ENCODE measurements at regions not wholly inside any gene's neighbourhood (a gene's known extent, or its start where the extent isn't known, plus 50 kb on each side); places are given as distances from the start of the nearest gene placed in this dataset.

DNA sequence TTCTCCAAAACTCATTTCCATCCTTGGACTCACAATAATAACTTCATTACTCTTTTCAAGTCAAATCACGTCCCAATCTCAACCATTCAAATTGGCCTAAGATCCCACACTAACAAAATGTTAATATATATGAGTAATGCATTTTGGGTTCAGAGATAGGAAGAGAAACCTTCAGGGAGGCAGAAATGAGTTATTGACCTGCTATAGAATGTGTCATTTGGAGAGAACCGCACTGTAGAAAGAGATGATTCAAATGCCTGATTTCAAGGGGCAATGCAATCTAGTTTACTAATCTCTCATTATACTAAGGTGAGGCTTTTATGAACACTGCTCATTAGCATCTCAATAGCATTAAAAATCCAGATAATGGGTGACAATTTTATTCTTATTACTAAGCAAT, 1595.0 kb upstream of the GOT2 start:
- DNase-seq, result no peak

DNA sequence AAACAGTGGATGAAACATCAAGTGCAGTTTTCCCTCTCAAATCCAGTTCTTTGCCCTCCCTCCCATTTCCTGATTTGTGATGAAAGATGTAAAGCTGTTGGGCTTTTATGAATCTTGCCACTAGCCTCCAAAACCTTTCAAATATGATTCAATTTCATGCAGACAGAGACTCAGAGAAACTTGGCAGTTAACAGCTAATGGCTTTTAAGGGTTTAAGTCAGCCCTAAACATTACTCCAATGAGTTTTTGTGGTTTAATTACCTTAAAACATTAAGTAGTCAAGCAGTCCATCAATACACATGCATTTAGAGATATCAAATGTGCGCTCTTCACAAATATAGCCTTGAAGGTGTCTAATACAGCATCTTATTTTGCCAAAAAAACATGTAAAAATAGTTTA, 1594.0 kb upstream of the GOT2 start:
- no peak for DNase-seq

DNA sequence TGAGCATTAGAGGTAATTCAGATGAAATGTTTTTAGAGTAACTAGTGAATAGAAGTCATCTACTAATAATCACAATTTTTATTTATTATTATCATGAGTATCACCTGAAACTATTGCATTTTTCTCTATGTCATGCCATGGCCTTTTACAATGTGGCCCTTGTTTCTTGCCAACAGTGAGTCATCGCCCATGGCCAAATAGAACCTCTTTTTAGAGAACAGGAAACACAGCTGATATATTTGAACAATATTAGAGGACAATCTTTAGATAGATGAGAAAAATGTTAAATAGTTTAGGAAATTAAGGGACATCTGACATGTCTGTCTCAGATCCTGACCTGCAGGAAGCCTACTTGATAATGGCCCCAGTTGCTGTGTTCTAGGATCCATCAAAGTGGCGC, 1584.4 kb upstream of the GOT2 start:
- no peak for DNase-seq

DNA sequence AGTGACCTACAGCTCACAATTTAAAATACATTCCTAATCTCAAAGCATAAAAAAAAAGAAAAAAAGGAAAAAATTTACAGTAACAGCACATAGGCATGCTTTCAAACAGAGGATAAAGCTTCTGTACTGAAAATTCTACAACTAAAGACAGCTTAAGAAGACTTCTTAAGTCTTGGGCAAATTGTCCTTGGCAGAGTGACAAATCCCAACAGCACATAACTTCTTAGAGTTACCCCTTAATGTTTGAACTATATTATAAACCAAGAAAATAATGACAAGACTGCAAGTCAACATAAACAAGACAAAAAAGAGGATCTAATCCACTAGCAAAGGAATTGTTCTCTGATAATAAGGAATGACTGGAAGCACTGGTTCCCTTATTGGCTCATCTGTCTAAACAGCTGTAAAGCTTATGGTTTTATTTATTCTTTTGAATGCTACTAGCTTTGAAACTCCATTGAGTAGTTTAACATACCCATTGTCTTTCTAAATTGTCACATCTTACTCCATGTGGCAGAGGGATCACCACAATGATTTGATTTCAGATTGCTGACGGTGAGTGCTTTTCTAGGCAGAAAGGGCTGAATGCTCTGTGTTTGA, 1576.8 kb upstream of the GOT2 start:
- DNase-seq, result no peak

DNA sequence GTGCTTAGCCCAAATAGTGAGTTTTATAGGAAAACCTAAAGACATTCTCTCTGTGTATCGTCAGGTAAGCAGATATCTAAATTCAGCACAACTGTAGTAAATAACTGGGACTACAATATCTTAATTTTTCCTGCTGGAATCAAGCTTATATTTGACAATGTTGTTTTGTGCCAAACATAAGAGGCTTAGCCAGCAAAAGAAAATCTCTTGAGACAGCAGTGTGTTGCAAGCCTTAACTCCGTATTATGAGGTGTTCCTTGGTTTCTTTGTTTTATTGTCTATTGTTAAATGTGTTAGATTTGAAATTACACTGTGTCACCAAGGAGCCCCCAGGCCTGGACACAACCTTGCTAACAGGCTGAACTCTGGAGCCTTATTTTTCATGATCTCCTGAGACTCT, 1570.6 kb upstream of the GOT2 start:
- no peak for DNase-seq

DNA sequence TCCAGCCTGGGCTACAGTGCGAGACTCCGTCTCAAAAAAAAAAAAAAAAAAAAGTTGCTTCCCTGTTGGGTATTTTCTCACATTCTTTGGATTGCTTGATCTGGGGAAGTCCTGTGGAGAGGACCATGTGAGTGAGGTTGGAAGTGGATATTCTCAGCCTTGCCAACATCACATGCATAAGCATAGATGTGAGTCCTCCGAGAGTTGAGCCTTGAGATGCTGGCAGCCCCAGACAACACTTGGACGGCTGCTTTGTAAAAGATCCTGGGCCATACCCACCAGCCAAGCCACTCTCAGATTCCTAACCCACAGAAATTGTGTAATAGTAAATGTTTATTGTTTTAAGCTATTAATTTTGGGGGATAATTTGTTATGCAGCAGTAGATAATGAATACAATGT, 1570.0 kb upstream of the GOT2 start:
- no peak for DNase-seq

DNA sequence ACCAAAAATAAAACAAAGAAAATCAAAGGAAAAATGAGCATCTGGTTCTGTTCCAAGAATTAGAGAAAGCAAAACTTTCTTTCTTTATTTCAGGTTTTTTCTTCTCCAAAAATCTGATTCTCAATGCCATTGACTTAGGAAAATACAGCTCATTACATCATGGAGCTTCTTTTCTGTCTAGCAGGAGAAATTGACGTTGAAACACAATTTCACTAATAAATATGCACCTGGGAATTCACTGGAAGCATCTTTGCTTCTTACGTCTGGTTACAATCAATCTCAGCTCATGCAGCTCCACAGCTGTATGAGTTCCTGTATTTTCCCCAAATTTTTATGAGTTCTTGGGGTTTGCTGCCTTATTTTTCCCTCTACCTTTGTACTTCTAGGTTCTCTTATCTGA, 1568.6 kb upstream of the GOT2 start:
- no peak for DNase-seq

DNA sequence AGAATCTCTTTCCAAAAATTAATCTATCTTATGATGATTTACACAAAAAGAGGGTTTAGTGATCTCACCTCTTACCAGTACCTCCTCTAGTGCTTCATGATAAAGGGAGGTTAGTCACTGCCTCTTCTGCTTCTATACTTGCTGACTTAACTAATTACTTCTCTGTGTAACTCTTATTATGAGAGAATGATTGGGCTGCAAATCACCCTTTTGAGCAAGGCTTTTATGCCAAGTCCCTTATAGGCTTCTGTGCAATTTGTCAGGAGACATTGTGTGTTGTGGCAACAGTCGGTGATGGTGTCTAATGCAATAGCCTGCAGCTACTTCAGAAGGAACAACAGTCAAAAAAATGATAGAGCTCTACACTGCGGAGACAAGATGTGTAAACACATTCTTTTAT, 1568.1 kb upstream of the GOT2 start:
- no peak for DNase-seq

DNA sequence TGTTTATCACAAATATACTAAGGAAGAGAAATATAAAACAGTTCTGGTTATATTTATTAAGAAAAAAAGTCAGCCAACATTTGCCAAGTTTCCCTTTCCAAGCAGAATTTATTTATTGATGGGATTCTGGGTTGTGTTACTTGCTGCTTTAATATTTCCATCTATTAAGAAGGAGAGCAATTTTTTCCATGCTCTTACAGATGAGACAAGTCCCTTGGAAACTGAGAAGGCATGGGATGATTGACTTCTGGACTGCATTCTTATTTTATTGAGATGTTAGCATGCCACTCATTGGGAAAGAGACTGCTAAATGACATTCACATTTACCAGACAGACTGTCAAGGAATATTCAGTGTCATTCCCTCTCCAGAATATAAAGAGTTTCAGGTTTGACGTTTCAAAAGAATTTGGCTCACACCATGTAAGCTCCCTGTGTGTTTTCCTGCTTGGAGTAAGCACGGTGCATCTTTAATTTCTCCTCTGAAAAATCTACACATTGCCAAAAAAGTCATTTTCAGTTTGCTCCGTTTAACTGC, 1565.2 kb upstream of the GOT2 start:
- DNase-seq, result no peak

DNA sequence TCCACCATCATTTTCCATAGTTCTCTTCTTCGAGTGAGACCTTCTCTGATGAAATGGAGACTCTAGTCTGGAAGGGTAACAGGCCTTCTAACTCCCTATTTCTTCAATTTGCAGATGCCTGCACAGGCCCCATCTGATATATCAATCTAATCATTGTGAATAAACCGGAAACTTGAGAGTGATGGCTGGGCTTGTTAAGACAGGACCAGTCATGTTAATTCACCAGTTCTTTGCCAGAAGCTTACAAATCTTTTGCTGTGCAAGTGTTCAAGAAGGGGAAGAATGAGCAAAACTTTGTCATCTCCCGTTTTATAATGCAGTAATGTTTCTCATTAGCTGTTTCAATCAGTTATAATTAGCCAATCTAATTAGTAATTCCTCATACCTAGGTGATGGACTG, 1561.3 kb upstream of the GOT2 start:
- DNase-seq, result no peak

DNA sequence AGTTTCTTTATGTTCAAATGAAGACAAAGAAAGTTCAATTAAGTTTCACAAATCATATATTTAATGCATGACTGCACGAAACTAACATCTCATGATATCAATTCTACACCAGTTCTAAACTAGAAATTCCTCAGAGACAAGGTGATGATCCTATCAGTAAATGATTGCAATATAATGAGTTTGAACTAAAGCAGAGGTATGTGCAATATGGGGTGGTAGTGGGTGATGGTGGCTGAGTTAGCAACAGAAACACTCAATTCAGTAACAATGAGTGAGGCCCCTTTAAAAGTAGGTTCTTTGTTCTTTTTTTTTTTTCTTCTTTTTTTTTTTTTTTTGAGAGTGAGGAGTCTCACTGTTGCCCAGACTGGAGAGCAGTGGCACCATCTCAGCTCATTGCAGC, 1551.7 kb upstream of the GOT2 start:
- no peak for DNase-seq

DNA sequence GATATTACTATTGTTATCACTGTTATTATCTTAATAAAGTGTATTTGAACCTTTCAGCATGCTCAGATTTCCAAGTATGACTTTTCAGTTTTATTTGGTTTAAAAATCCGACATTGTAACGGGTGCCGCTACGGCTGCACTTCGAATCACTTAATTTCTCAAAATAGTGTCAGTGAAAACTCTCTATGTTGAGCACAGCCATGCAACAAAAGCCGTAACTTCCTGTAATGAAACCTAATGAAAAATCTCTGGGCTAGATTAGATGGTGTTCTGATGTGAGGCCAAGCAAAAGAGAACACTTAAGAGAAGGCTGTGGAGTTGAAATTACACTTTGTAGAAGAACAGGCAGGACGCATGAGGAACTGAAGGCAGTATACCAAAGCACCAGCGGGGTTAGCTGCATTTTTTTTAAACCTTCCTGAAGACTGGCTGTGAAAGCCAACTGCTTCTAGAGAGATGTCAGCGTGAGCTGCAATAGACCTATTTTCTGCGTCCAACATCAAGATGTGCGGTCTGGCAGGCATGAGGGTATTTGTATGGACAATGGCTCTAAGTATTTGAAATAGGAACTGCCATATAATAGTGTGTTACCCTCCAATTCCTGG, 1545.0 kb upstream of the GOT2 start:
- DNase-seq, result no peak

DNA sequence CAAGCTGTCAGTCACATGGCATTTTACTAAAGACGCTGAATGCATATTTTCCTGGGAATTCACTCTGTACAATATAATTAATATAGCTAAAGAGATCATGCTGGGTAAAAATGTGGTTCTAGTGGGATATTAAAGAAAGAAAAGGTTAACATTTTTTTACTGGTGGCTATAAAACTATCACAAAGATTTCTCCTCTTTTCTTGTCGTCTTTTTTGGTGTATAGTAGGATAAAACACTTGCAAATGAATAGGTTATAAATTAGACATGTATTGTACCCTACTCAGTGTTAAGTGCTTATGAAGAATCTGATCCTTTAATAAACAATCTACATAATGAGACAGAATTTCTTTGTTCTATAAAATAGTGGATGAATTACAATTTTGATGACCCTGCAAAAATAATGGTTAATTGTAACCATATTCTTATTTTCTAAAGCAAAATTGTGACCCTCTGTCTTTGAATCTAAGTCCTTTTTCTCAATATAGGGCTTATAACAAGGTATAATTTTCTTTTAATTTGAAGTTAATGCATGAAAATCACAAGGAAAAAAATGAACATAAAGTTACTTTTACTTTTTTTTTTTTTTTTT, 1540.4 kb upstream of the GOT2 start:
- no peak for DNase-seq

DNA sequence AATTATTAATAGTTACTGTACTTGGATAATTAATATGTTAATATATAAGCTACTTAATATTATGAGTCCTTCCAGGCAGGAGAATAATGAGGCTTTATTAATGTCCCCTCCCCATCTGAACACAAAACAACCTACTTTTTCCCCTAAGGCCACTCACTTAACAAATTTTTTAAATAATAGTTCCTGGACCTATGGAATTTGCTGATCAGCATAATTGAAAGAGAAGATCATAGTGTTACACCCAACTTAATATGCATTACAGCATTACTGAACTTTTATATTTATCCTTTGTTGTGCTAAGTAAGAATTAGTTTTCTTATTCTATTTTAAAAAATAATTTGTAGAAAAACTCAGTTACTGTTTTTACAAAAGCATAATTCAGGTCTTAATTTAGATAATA, 1537.7 kb upstream of the GOT2 start:
- no peak for DNase-seq

DNA sequence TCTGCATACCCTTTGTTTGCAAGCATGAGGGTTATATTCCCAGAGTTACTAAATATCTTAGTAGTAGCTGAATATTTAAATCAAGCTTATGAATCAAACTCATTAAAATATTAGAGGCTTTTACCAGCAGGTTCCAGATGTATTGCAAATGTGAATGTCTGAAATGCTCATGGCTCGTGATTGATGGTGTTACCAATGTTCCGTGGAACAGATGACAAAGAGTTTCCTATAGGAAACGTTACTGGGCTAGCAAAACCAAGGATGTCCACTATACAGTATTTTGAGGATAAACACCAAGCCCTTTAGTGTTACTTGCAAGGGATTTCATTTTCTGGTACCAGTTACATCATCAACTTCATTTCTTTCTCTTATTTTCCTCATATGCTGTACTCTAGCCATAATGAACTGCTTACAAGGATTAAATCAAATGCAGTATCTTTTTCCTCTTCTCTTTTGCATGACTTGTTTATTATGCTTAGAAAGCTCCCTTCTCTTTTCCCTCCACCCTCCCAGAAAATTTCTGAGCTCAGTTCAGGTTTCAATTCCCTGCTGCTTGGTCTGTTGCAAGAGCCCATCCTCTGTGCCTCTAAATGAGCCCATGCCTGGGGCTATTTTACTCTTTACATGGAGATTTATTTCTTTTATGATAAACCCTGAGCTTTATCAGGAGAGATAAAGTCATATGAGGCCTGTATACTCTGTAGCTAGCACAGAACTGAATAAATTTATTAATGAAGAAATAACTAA, 1537.1 kb upstream of the GOT2 start:
- no peak for DNase-seq

DNA sequence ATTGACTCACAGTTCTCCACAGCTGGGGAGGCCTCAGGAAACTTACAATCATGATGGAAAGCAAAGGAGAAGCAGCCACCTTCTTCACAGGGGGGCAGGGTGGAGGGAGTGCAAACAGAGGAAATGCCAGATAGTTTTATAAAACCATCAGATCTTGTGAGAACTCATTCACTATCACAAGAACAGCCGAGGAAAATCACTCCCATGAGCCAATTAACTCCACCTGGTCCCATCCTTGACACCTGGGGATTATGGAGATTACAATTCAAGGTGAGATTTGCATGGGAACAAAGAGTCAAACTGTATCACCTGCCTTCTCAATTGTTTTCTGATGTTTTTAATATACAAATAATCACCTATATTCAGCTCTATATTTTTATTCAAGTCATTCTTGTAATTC, 1527.3 kb upstream of the GOT2 start:
- DNase-seq, result no peak

DNA sequence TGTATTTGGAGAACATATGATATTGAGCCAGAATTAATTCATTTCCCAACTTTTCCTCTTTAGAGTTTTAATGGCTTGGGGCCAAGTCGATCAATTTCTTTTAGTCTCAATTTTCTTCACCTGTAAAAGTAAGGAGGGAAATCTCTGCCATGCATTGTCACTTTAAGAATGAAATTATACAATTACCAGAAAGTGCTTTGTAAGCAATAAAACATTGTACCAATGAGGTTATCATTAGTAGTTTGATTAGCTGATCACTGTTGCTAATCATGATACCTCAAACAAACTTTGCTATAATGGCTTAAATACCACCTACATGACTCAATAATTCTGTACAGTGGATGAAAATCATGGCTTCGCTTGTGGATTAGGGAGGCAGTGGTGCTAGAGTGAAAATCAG, 1525.8 kb upstream of the GOT2 start:
- DNase-seq, result no peak

DNA sequence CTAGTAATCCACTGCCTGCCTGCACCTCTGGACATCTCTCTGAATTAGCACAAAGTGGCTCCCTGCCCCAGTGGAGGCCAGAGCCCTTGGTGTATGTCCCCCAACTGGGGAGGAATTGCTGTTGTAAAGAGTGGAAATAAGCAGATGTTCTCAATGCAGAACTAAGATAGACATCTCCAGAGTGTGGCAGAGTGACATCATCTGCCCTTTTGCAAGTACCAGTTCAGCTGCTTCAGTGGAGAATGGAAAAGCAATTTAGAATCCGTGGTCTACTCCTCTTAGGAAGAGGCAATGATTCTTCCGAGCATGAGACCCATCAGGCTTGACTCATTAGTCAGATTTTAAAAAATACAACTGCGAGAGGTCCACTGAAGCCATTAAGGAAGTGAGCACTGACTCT, 1512.0 kb upstream of the GOT2 start:
- DNase-seq, result no peak

DNA sequence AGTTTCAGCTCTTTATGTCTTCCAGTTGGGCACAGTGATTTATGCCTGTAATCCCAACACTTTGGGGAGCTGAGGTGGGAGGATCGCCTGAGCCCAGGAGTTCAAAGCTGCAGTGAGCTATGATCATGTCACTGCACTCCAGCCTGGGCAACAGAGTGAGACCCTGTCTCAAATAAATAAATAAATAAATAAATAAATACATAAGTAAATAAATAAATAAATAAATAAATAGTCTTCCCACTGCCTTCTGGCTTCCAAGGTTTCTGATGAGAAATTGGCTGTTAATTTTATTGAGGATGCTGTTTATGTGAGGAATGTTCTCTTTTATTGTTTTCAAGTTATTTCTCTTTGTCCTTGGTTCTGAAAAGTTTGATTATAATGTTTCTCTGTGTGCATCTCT, 1507.6 kb upstream of the GOT2 start:
- no peak for DNase-seq

DNA sequence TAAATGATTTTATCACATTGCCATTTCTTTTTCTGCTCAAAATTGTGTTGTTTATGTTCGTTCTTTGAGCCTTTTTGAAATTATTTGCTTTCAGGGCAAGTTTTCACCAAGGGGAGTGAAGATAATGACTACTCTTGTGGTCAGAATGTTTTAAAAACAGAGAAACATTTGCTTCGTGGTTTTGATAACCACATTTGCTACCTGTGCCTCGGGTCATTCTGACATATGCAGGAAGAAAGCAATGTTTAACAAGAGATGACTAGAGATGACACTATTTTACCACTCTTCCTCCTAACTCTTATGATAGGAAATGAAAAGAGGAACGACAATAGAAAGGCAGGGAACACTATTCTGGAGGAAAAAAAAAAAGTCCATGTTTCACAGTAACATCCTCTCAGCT, 1496.5 kb upstream of the GOT2 start:
- no peak for DNase-seq

DNA sequence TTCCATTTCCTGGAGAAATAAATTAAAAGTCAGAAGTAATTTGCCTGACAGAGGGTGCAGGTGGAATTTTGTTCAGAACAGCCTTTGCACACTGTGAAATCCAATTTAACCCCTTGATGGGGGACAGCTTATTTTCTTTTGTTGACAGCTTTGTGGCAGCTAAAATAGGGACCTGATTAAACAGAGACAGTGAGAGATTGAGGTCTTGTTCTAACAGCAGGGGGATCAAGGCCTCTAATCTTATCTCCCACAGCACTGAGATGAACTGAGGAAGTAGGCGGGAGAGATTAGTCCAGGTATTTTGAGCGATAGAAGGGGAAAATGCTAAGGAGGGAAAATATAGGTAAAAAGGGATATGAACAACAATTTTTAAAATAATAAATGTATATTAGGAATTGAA, 1491.4 kb upstream of the GOT2 start:
- DNase-seq, result no peak

DNA sequence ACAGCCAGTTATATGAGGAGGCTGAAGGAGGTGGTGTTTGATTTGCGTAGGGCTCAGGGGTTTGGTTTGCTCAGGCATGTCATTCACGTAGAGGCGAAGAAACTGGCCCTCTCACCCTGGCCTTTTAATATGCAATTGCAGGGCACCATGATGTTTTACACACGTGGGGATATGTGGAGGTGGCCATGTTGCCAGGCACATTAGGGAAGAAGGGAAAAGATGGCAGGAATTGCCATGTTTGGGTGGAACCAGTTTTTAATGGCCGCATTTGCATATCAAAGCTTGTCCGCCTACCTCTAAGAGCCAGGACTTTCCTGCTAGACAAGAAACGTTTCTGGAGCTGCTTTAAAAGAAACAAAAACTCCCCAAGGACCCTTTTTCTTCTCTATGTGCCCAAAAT, 1483.7 kb upstream of the GOT2 start:
- no peak for DNase-seq

DNA sequence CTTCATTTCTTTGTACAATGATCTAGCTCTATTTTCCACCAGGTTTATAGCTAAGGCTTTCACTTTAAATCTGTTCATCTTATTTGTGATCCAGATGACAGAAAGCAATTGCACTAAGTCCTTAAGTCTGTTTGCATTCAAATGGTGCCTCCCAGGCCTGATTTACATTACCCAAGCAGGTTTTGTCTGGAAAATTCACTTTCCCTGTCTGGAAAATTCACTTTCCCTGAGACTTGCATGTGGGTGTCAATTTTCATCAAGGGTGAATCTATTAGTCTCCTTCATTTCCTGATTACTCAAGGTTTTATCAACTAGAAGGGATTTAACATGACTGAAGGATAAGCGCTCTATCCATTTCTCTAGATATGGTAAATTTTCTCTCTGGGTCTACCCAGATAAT, 1480.2 kb upstream of the GOT2 start:
- no peak for DNase-seq

DNA sequence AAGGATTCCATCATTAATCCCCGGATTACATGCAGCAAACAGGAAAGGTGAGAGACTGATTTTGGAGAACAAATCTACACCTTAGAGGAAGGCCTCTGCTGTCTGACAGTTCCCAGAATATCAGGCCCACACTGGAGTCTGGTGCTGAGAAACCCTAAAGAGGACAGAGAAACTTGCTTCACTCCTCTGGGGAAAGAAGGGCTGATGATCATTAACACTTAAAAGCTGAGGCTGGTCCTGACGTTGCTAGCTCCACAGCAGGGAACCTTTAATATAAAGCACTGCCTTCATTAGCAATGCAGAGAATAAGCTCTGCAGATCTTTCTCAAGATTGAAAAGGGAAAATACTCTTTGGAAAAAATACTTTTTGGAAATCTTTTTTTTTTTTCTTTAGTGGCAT, 1472.4 kb upstream of the GOT2 start:
- no peak for DNase-seq

Measured in SIG-M5 (cell line).